HG02678 (cell line): ENCODE measurements at regions not wholly inside any gene's neighbourhood (a gene's known extent, or its start where the extent isn't known, plus 50 kb on each side); places are given as distances from the start of the nearest gene placed in this dataset.

Experiments used
- ATAC-seq: cut with Tn5 transposase; IDR thresholded peaks from one replicate; pipeline ENCODE4 v1.9.1; 2021; ENCODE audit warnings: mild to moderate bottlenecking, moderate library complexity; ENCODE audit not compliant: unreplicated experiment

GRCh38 chr21:39124681-39125251, 58.5 kb downstream of the PSMG1 start:
- ATAC-seq, result no peak

- ATAC-seq, result no peak
Measured at GRCh38 chr21:39123375-39123774, 59.9 kb downstream of the PSMG1 start.

GRCh38 chr21:39121600-39122355, 61.5 kb downstream of the PSMG1 start:
- no peak for ATAC-seq

GRCh38 chr21:39120876-39121599, 62.2 kb downstream of the PSMG1 start:
- no peak for ATAC-seq

GRCh38 chr21:39119891-39120290, 63.4 kb downstream of the PSMG1 start:
- ATAC-seq, result no peak

GRCh38 chr21:39118604-39119215, 64.5 kb downstream of the PSMG1 start:
- no peak for ATAC-seq

GRCh38 chr21:39118061-39118460, 65.2 kb downstream of the PSMG1 start:
- ATAC-seq, result no peak

- ATAC-seq, result no peak
Measured at GRCh38 chr21:39117440-39117970, 65.7 kb downstream of the PSMG1 start.

GRCh38 chr21:39116761-39117439, 66.4 kb downstream of the PSMG1 start:
- ATAC-seq, result no peak

- no peak for ATAC-seq
Measured at GRCh38 chr21:39115576-39116235, 67.5 kb downstream of the PSMG1 start.

- ATAC-seq, result no peak
Measured at GRCh38 chr21:39114871-39115575, 68.2 kb downstream of the PSMG1 start.

- no peak for ATAC-seq
Measured at GRCh38 chr21:39111931-39112550, 71.2 kb downstream of the PSMG1 start.

GRCh38 chr21:39110431-39110830, 72.8 kb downstream of the PSMG1 start:
- no peak for ATAC-seq

GRCh38 chr21:39109596-39110210, 73.5 kb downstream of the PSMG1 start:
- no peak for ATAC-seq

- ATAC-seq, result no peak
Measured at GRCh38 chr21:39109163-39109530, 74.1 kb downstream of the PSMG1 start.

GRCh38 chr21:39108291-39109162, 74.7 kb downstream of the PSMG1 start:
- no peak for ATAC-seq

- ATAC-seq, result no peak
Measured at GRCh38 chr21:39107739-39108138, 75.5 kb downstream of the PSMG1 start.
